H4 (cell line): ENCODE measurements at regions not wholly inside any gene's neighbourhood (a gene's known extent, or its start where the extent isn't known, plus 50 kb on each side); places are given as distances from the start of the nearest gene placed in this dataset.

ENCODE experiments used
- DNase-seq: peaks from one replicate; pipeline ENCODE4 v3.0.0-alpha.2; 2015; ENCODE audit warnings: low spot score

- no peak for DNase-seq
Observed at GRCh38 chr1:209454340-209454994, 129.0 kb upstream of the CAMK1G start.

DNA sequence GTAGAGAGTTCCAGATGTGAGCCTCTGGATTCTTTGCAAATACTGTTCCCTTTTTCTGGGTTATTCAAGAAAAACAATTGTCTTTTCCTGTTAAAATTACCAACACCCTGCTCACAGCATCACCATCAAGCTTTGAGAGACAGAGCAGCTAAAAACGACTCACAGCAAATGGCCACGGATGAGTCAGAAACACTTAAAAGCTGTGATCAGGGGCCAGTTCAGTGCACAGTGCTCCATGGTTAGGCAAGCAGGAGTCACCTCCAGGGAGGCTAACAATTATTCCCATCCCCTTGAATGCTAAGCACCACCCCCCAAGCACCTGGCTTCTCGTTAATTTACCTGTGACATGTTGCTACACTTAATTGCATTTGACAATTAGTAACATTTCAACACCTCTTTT lies 128.4 kb upstream of the CAMK1G start:
- no peak for DNase-seq

- no peak for DNase-seq
Observed at GRCh38 chr1:209455661-209456358, 127.7 kb upstream of the CAMK1G start.

DNA sequence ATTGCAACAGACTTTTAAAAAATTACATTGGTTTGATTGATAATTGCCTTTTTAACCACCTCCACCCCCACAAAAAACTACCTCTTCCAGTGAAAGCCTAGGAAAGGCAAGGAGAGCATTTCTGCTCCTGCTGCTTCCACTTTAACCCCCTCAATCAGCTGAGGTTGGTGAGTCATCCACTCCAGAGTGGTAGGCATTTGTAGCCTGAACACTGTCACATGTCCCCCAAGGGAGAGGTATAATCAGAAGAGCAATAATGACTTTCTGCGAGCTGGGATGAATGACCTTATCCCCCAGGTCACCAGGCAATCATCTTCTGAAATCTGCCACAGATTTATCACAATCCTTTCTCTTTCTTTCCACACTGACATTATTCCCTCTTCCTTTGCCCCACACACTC lies 126.6 kb upstream of the CAMK1G start:
- peak; percentile 36 for DNase-seq

DNA sequence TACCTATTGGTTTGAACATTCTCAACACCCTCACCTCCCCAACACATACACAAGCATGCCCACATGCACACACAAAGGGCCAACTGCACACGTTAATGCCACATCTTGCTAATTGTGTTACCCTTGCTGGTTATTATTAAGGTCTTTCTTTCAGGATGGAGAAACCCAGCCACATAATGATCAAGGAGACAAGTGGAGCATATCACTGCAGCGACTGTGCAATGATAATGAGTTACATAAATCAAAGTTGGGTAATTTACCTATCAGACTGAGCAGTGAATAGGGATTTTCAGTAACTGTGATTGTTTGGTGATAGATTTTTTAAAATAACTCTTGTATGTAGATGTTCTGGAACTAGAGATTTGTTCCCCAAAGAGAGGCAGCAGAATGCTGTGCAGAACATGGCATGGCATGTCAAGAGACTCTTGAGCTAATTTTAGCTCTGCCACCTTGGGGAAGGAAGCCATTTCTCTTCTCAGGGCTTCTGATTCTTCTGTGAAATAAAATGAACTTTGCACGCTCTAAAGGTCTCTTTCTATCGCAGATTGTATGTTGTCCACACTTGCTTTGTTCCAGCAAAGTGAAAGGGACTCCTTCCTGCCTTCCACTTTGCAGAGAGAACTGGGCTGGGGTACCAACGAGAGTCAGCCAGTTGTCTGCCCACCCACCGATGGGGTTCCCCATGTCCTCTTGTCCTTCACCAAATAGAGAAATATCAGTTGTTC lies 126.0 kb upstream of the CAMK1G start:
- no peak for DNase-seq

DNA sequence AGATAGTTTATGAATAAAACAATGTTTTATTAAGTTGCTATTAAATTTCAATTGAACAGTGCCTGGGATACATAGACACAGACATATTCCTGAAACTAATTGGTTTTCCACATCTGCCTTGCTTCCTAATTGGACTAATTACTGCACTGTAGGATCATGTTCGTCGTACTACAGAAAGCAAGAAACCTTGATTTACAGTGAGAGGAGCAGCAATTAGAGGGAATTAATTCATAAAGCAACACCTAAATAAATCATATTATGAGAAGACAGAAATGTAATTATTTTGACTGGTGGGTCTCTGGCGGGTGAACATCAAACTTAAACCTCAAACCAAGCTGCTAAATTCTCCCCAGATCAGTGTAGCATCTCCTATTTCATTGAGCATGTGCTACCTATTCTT lies 124.6 kb upstream of the CAMK1G start:
- DNase-seq, result no peak

- no peak for DNase-seq
Observed at GRCh38 chr1:209461168-209461567, 122.3 kb upstream of the CAMK1G start.

DNA sequence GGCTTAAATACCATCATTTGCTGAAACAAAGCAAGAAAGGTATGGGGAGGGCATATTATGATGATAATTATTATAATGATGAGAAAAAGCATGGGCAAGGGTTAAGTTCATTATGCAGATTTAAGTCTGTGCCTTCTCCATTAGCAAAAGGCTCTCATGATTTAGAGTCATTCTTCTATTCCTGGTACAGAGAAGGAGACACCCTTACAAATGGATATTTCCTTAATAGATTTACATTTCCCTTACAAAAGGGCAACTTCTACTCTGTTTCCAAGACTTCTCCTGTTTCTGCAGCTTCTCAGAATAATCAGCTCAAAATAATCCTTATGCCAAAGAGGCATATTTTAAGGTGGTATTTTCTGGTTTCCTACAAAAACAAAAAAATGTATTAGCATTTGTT lies 121.1 kb upstream of the CAMK1G start:
- DNase-seq, result no peak

- no peak for DNase-seq
Observed at GRCh38 chr1:209463441-209463840, 120.1 kb upstream of the CAMK1G start.

DNA sequence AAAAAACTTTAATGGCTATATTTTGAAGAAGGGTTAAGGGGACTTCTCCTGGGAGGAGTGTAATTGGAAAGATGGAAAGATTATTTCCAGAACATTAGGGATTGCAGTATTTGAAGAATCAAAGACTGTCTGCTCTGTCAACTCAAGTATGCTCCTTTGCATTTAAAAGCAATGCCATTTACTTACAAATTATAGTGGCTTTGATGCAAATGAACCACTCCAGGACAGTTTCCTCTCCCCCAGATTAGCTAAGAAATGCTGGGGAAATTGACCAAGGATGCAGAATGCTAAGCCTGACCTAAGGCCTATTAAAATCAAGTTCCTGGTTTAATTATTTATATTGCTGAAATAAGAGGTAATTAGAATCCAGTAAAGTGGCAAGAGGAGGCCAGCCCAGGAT lies 110.5 kb upstream of the CAMK1G start:
- no peak for DNase-seq

GRCh38 chr1:209480345-209480744 lies 103.2 kb upstream of the CAMK1G start:
- DNase-seq, result no peak

DNA sequence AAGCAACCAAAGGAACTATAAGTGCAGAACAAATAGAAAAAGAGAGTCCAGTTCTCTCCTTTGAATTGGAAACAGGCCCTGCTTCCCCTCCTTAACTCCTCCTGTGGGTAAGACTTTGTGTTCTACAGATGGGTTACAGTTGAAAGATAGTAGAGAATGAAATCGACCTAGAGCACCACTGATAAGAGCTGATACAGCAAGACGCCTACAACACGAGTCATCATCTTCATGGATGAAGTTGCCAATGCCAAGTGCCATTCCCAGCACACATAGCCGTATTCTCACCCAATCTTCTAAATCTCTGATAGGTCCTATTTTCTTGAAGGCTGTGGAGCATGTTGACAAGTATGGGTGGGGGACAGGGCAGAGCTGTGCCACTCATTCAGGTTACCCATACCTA lies 99.8 kb upstream of the CAMK1G start:
- DNase-seq, result no peak

DNA sequence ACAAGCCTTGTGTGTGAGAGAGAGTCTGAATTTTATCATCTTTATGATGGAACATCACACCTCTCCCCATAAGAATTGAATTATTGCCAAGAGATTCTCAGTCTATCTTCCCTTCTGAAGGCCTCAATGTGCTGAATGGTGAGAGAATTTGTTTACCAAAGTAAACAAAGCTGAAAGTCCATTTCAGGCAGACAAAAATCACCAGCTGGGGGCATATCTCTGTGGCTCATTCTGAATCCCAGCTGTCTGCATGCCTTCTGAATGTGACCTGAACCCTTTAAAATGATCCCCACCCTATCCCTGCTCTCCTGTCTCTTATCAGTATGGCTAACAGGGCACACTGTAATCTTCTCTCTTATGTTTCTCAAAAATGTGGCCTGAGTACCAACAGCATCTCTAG lies 99.1 kb upstream of the CAMK1G start:
- no peak for DNase-seq

- no peak for DNase-seq
Observed at GRCh38 chr1:209485167-209485566, 98.3 kb upstream of the CAMK1G start.

- no peak for DNase-seq
Observed at GRCh38 chr1:209485751-209486150, 97.8 kb upstream of the CAMK1G start.

DNA sequence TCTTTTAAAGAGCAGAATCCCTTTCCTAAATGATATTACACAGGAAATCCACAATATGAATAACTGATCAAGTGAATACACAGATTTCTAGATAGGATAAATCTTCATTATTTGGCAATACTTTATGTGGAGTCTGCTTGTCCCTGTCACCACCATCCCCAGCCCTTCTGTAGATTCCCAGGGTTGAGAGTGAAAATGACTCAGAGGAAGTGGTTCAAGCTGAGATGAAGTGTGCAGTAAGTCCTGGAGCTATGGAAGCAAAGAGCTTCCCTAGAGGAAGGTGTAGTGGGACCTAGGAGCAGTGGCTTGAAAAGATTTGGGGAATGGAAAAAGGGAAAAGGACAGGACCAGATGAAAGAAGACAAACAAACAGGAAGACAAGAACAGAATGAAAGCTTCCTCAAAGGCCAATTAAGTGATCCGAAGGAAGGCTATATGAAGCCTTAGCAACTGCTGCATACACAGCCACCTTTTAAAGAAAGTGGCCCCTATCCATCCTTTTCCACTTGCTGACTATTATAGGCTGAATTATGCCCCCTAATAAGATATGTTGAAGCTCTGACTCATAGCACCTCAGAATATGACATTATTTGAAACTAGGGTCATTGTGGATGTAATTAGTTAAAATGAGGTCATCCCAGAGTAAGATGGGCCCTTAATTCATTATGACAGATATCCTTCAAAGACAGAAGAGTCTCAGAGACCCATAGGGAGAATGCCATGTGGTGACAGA lies 96.5 kb upstream of the CAMK1G start:
- DNase-seq, result peak; percentile 25

DNA sequence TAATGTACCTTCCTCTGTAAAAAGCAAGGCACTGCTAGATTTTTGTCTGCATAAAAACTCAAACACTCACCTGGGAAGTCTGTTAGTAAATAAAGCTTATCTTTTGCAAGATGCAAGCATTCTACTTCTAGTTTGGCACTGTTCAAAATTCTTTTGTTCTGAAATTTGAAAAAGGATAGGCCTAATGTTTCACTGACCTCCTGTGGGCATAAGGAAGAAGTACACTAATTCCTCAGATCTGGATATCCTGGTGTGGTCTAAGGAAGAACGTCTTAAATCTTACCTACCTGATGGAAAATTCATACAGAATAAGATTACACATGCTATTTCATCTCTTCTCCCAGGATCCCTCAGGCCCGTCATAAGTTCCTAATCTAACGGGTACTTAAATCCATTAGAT lies 93.5 kb upstream of the CAMK1G start:
- peak; percentile 27 for DNase-seq

DNA sequence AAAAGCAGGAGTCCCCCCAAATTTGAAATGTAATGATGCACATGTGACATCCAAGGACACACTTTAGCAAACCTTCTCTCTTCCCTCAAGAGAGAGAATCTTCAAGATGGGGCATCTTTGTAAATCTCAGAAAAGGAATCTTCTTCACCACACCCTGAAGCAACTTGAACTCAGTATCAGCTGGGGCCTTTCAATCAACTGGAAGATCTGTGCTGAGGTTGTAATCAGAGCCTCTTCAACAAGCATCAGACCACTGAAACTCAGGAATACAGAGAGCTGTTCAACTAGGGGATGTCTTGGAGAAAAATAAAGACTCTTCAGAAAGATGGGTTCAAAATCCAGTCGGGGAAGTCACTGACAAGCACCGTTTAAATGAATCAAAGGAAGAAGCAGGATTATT lies 92.5 kb upstream of the CAMK1G start:
- DNase-seq, result no peak

DNA sequence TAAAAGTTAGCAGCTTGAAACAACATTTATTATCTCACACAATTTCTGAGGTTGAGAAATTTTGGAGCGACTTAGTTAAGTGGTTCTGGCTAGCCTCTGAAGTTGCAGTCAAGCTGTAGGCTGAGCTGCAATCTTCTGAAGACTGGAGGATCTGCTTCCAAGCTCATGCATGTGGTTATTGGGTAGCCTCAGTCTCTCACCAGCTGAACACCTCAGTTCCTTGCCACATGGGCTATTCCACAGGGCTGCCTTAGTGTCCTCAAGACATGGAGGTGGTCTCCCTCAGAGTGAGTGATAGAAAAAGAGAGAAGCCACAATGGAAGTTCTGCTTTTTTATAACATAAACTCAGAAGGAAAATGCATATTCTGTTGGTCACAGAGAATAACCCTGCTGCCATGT lies 92.0 kb upstream of the CAMK1G start:
- DNase-seq, result no peak

DNA sequence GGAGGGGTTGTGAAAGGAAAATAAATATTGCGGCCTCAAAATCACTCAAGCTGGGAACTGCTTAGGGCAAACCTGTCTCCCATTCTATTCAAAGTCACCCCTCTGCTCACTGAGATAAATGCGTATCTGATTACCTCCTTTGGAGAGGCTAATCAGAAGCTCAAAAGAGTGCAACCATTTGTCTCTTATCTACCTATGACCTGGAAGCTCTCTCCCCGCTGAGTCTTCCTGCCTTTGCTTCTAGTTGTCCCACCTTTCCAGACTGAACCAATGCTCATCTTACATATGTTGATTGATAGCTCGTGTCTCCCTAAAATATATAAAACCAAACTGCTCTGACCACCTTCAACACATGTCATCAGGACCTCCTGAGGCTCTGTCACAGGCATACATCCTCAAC lies 91.6 kb upstream of the CAMK1G start:
- DNase-seq, result no peak

DNA sequence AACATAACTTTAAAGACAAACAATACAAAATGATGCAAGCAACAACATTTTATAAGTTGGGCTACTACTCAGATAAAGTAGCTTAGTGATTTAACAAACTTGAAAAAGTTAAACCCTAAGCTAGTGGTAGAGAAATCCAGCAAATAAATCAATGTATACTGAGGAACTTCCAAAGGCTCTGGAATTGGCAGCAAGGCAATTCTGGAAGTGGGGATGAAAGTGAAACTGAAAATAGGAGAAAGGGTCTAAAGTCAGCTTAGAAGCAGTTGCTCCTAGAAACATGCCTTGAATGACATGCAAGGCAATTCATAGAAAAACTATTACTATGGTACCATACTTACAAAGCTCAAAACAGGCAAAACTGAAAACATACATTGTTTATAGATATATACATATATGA lies 90.0 kb upstream of the CAMK1G start:
- DNase-seq, result no peak

DNA sequence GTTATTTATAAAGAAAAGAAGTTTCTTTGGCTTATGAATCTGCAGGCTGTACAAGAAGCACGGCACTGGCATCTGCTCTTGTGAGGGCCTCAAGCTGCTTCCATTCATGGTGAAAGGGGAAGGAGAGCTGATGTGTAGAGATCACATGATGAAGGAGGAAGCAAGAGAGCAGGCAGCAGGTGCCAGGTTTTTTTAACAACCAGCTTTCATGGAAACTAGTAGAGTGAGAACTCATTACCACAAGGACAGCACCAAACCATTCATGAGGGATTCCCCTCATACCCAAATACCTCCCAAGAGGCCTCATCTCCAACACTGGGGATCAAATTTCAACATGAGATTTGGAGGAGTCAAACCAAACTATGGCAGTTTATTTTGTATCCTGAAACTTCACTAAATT lies 85.8 kb upstream of the CAMK1G start:
- DNase-seq, result no peak

DNA sequence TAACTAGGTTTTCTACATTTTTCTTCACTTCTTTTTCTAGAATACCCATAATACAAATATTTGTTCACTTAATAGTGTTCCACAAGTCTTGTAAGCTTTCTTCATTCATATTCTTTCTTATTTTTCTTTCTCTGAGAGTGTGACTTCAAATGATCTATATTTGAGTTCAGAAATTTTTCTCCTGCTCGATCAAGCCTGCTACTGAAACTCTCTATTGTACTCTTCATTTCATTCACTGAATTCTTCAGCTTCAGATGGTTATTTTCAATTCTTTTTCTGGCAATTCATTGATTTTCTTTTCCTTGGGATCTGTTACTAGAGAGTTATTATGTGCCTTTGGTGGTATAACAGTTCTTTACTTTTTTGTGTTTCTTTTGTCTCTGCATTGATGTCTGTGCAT lies 82.5 kb upstream of the CAMK1G start:
- DNase-seq, result no peak
